G401.6 (cell line): ENCODE measurements at regions not wholly inside any gene's neighbourhood (a gene's known extent, or its start where the extent isn't known, plus 50 kb on each side); places are given as distances from the start of the nearest gene placed in this dataset.

ENCODE experiments used
- FAIRE-seq: peaks from 2 replicates; lab custom pipeline; 2012; peaks lifted over from hg19 to GRCh38; lab: Jason Lieb, UNC

- no peak for FAIRE-seq
These were observed 405.5 kb downstream of the KIF4B start for GRCh38 chr5:155418960-155419579.

GRCh38 chr5:155430192-155430591 lies 416.6 kb downstream of the KIF4B start:
- no peak for FAIRE-seq

DNA sequence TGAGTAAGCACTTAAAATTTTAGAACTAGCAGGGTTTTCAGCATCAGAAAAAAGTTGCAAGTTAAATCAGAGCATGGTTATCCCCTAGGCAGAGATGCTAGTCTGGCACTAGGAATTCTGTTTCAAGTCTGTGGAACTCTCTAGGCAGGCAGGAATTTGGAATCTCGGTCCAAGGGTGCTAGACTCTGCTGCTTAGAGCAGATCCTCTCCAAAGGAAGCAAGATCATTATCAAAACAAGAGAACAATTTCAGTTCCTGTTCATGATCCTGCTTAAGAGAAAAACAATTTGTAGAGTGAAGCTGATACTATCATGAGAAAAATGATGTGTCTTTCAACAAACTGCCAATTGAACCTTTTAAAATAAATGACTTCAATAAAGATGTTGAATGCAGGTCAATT lies 420.7 kb downstream of the KIF4B start:
- no peak for FAIRE-seq

- FAIRE-seq, result no peak
These were observed 421.1 kb downstream of the KIF4B start for GRCh38 chr5:155434681-155435080.

- no peak for FAIRE-seq
These were observed 428.3 kb downstream of the KIF4B start for GRCh38 chr5:155441849-155442248.

- FAIRE-seq, result no peak
These were observed 437.6 kb downstream of the KIF4B start for GRCh38 chr5:155451106-155451505.

DNA sequence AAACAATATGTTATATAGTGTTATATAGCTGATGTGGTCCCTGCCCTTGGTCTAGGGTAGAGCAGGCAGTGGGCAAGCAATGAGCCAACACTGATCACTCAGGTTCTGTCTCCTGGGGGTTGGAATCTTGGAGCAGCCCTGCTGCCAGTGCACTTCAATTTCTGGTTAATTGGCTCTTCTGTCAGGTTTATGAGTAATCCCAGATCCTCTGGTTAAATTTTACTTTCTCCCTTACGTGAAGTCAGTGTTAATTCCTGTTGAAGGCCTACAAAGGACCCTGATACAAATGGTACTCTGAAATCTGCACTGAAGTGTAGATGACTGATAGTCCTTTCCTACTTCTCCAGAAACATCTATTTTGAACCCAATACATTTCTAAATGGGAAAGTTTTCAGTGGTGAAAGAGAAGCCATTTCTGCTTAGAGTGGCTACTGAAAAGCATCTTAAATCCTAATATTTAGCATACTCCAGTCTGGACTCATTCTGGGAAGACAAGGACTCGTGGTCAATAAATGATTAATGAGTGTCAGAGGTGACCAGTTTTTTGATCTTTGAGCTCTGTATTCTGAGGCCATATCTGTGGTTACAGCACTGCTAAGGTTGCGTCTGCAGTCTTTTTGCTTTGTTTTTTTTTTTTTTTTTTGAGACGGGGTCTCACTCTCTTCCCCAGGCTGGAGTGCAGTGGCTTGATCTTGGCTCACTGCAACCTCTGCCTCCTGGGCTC lies 442.4 kb downstream of the KIF4B start:
- no peak for FAIRE-seq

GRCh38 chr5:155459889-155460500 lies 446.4 kb downstream of the KIF4B start:
- no peak for FAIRE-seq

GRCh38 chr5:155460501-155460931 lies 447.0 kb downstream of the KIF4B start:
- no peak for FAIRE-seq

DNA sequence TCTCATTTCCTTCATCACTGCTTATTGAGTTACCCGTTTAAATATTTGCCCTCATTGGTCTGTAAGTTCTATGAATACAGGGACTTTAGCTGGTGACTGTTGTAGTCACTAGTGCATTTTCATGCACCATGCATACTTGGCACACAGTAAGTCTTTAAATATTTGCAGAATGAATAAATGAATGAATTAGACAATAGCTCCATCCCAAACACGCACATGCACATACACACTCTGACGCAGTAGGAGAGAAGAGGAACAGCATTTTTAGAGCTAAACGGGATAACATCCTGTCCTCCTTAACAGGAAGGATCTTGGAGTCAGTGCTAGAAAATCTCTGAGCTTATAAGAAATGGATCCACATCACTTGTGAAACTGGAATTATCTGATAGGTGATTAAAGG lies 447.7 kb downstream of the KIF4B start:
- FAIRE-seq, result no peak

GRCh38 chr5:155466851-155467250 lies 453.3 kb downstream of the KIF4B start:
- no peak for FAIRE-seq

- FAIRE-seq, result no peak
These were observed 457.5 kb downstream of the KIF4B start for GRCh38 chr5:155471027-155471426.

- no peak for FAIRE-seq
These were observed 459.2 kb downstream of the KIF4B start for GRCh38 chr5:155472780-155473179.

DNA sequence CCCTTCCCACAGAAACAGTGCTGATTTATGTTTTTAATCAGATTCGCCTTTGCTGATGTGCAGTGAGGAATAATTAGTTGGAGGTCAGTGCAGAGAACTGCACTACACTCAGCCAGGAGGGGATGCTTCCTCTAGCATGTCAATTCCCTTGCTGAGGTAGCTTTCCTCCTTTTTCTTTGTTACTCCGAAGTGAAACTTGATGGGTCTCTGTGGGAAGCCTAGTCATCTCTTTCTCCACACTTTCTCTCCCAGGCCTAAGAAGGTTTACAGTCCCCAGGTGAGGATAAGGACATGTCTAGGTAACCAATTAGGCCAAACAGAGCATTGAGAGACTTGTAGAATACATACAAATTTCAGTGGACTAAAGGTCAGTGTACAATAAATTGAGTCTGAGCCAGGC lies 461.8 kb downstream of the KIF4B start:
- FAIRE-seq, result no peak

DNA sequence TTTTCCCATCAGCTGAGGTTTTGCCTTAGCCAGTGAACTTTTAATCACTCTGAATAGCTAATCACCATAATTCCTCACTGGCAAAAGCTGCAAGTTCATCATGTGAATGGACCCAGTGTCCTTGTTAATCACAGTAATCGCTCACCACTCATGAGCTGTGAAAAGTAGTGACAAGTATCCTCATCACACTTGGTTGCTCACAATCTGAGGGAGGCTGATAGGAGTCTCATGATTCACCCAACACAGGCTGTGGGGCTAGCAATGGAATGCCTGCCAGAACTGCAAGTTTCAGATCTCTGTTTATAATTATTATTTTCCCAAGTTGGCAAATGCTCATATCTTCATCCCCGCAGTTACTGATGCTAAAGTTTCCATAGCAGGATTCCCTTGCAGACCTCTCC lies 467.2 kb downstream of the KIF4B start:
- no peak for FAIRE-seq

- FAIRE-seq, result no peak
These were observed 467.6 kb downstream of the KIF4B start for GRCh38 chr5:155481182-155481581.

DNA sequence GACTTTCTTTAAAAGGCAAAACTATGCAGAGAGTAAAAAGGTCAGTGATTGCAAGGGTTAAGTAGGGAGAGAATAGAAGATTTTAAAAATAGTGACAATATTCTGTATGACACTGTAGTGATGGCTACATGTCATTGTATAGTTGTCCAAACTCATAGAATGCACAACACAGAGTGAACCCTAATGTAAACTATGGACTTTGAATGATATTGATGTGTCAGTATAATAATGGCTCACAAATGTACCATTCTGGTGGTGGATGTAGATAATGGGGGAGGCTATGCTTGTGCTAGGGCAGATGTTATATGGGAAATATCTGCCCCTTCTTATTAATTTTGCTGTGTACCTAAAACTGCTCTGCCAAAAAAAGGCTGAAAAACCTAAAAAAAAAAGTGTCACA lies 468.9 kb downstream of the KIF4B start:
- no peak for FAIRE-seq

DNA sequence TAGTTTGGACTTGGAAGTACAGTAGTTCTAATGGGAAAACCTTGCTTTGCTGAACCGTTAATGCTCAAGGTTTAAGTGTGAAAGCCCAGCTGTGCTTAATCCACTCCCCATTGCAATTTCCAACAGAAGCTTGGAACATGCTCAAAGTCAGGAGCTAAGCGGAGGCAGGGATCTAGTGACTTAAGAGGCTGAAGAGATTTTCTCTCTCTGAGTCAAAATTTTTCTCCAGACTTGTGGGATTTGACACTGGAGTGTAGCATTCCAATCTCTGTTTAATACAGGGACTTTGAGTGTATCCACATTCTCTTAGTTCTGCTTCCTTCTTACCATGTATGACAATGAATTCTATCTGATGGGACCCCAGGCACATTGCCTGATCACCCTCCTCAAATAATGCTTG lies 471.8 kb downstream of the KIF4B start:
- FAIRE-seq, result no peak

DNA sequence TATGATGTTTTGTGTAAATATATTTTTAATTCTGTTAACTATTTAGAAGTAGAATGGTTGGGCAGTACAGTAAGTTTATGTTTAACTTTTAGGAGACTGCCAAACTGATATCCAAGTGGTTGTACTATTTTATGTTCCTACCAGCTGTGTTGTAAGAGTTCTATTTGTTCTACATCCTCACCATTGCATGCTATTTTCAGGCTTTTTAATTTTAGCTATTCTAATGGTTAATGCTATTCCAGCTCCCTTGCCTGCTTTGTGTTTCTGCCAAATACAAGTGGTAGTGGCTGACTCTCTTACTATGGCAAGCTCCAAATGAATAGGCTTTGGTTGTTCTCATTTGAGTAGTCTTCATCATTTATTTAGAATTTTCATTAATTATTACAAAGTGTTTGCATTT lies 476.4 kb downstream of the KIF4B start:
- FAIRE-seq, result no peak

- FAIRE-seq, result no peak
These were observed 478.6 kb downstream of the KIF4B start for GRCh38 chr5:155492191-155492590.

- FAIRE-seq, result no peak
These were observed 491.1 kb downstream of the KIF4B start for GRCh38 chr5:155504606-155505005.

DNA sequence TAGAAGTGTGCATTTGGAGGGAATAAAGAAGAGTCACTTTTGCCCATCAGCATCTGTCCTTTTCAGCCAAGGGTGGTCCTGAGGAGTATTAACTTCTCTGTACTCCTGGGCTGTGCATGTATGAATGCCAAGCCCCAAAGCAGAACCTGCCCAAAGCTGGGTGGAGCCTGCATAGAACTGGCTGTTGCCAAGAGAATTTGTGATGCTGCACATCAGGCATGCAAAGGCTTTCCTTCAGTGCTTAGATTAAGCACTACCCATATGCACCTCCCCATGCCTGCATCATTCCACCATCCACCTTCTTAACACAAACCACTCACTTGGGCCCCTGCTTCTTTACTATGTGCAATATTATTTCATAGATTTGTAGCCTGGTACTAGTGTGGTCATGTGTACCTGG lies 493.8 kb downstream of the KIF4B start:
- FAIRE-seq, result no peak

DNA sequence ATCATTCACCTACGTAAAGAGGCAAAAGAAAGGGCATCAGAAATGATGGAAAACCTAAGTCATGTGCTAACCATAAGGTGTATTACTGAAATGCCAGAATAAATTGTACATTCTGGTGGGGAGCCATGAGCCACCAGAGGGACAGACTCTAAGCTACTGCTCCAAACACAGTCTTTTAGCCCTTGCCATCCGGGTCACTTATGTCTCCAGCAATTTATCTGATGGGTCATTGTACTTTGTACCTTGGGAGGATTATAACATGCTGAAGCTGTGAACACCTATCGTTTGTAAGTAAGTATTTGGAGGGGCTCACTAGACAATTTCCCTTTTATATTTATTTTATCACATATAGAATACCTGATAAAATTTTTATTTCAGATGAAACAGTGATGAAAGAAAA lies 495.1 kb downstream of the KIF4B start:
- FAIRE-seq, result no peak

DNA sequence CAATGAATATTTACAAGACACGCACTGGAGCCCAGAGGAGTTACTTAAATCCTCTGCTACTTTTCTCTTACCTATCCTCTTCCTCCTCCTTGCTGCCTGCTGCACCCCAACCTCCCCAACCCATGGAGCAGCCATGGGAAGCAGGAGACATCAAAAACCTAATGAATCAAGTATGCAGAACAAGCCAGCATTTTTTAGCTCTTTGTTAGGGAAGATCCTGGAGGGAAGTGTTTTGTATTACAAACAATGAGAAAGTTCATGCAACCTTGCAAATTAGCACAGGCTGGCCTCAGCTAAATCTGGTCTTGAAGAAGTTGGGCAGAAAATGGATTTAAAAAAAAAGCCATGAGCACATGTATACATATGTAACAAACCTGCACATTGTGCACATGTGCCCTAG lies 498.8 kb downstream of the KIF4B start:
- FAIRE-seq, result no peak
